Esophagus squamous epithelium (tissue), 4 donors: ENCODE measurements at regions not wholly inside any gene's neighbourhood (a gene's known extent, or its start where the extent isn't known, plus 50 kb on each side); places are given as distances from the start of the nearest gene placed in this dataset.

Source experiments
- CTCF ChIP-seq, 6 experiments: fragments of 450-650 bp in 4 of 6; fragments of 200-600 bp in 2 of 6; sonication (generic) in 2 of 6; IDR thresholded peaks; one replicate each; pipeline ENCODE4 v1.5.1; 2016 to 2019; ENCODE audit warnings: antibody characterized with exemption in 6 of 6, mild to moderate bottlenecking in 4 of 6, moderate library complexity in 4 of 6
- POLR2A ChIP-seq, 4 donors: fragments of 450-650 bp; IDR thresholded peaks; one replicate each; pipeline ENCODE4 v1.6.1; 2017; ENCODE audit warnings: antibody characterized with exemption in 4 of 4, mild to moderate bottlenecking in 4 of 4, moderate library complexity in 3 of 4

GRCh38 chr18:39424261-39424660 is 1858.7 kb upstream of the CELF4 start:
- TF ChIP-seq CTCF (IDR thresholded peaks at IDR 0.05) (no peak), POLR2A (IDR thresholded peaks at IDR 0.05) (no peak)
